ENCODE measurements at regions not wholly inside any gene's neighbourhood (a gene's known extent, or its start where the extent isn't known, plus 50 kb on each side); places are given as distances from the start of the nearest gene placed in this dataset.

GRCh38 chr6:148175550-148176188 is 167.0 kb upstream of the SASH1 start:
- TF ChIP-seq USF1 (IDR thresholded peaks at IDR 0.05), result no peak
- no peak for TF ChIP-seq TAF1 (IDR thresholded peaks at IDR 0.05; ENCODE audit: low read depth)
- no peak for TF ChIP-seq CREB1 (IDR thresholded peaks at IDR 0.05; ENCODE audit: low read depth)
- TF ChIP-seq MAX (IDR thresholded peaks at IDR 0.05), result no peak

Data from Ishikawa (cell line).